HG02884 (cell line): ENCODE measurements at regions not wholly inside any gene's neighbourhood (a gene's known extent, or its start where the extent isn't known, plus 50 kb on each side); places are given as distances from the start of the nearest gene placed in this dataset.
"Not testable (repeated sequence)": the region's sequence is repeated elsewhere in the genome, so short reads cannot be mapped to it uniquely, and the experiment has no call there.

Experiments
- ATAC-seq: cut with Tn5 transposase; IDR thresholded peaks from one replicate; pipeline ENCODE4 v1.9.1; 2021; ENCODE audit warnings: mild to moderate bottlenecking, moderate library complexity; ENCODE audit not compliant: unreplicated experiment

GRCh38 chr12:17016116-17016864 lies 410.3 kb upstream of the LMO3 start:
- ATAC-seq: no peak

- no peak for ATAC-seq
Observed at GRCh38 chr12:17015501-17015900, 409.5 kb upstream of the LMO3 start.

- ATAC-seq: not testable (repeated sequence)
Observed at GRCh38 chr12:17007442-17008040, 401.6 kb upstream of the LMO3 start.

DNA sequence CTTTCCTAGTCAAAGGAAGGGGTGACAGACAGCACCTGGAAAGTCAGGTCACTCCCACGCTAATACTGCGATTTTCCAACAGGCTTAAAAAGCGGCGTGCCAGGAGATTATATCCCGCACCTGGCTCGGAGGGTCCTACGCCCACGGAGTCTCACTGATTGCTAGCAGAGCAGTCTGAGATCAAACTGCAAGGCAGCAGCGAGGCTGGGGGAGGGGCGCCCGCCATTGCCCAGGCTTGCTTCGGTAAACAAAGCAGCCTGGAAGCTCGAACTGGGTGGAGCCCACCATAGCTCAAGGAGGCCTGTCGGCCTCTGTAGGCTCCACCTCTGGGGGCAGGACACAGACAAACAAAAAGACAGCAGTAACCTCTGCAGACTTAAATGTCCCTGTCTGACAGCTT lies 392.6 kb upstream of the LMO3 start:
- ATAC-seq: not testable (repeated sequence)

DNA sequence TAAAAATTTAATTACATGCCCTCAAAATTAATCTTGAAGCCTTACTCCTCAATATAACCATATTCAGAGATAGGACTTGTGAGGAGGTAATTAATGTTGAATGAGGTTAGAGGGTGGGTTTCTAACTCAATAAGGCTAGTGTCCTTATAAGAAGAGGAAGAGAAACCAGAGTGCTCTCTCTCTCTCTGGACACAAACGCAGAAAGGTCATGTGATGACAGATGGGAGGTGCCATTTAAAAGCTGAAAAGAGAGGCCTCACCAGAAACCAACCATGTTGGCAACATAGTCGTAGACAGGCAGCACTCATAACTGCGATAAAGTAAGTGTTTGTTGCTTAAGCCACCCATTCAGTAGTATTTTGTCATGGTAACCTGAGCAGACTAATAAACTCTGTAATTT lies 378.5 kb upstream of the LMO3 start:
- no peak for ATAC-seq

- ATAC-seq: no peak
Observed at GRCh38 chr12:16972923-16973770, 367.2 kb upstream of the LMO3 start.

- no peak for ATAC-seq
Observed at GRCh38 chr12:16962889-16963288, 356.9 kb upstream of the LMO3 start.

- peak; percentile 50 for ATAC-seq
Observed at GRCh38 chr12:16955083-16955657, 349.2 kb upstream of the LMO3 start.

GRCh38 chr12:16949871-16950667 lies 344.1 kb upstream of the LMO3 start:
- no peak for ATAC-seq

DNA sequence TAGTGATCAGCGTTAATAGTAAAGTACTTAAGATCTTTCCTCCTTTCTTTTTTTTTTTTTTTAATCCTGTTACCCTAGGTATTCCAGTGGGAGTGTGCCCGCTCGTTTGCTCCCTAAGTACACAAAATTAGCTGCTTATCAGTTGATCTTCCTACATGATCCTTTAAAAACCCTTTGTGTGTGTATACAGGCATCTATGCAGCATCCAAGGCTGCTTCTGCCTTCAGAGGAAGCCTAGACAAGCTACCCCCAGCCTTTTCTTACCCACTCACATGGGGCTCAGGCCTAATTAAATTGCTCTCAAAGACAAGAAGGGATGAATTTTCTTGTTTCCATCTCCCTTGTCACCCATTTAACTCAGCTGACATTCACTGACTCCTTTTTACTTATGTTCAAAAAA lies 343.4 kb upstream of the LMO3 start:
- no peak for ATAC-seq

DNA sequence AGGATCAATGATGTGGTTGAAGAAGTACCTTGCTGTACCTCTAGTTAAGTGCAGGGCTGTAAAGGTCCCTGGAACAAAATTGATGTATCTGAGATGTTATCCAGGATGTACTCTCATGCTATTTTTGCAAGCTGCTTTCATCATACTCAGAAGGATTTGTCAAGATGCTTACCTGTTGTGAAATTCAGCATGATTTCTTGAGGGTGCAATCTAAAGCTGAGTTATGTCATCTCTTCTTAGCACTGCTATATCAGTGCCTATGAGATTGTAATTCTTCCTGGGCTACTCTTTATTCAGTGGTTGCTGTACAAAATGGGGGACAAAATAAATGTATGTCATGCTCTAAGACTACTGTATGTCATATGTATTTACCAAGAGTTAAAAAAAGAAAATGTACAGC lies 340.7 kb upstream of the LMO3 start:
- no peak for ATAC-seq

DNA sequence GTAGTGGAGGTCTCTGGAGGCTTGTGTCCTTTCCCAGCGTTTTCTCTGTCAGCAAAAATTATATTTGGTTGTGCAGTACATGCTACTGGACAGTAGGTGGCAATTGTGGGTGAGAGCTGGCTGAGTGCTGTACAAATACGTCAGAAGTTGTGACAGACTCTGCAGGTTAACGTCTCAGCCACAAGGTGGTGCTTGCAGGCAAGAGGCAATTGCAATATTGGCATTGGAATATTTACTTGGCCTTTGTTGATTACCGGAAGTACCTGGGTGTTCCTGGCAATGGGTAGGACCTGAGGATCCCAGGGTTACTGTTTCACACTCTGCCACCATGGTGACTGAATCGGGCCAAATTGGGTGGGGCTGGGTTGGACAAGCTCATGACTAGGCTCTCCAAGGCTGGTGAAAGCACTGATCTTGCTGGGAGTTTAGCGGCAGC lies 333.9 kb upstream of the LMO3 start:
- ATAC-seq: peak; percentile 100

GRCh38 chr12:16927259-16927658 lies 321.3 kb upstream of the LMO3 start:
- ATAC-seq: no peak

DNA sequence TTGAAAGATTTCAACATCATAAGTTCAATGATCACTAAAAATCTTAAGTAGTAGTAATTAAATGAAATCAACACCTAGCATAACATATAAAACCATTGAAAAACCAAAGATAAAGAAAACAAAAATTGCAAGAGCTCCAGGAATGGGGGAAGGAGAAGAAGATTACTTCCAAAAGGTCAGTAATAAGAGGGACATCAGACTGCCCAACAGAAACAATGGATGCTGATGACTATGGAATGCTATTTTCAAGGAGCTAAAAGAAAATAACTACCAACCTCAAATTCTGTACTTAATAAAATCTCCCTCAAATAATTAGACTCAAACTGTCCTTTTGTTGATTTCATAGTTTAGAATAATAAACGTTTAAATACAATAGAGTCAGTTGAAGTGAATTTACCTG lies 314.5 kb upstream of the LMO3 start:
- no peak for ATAC-seq

DNA sequence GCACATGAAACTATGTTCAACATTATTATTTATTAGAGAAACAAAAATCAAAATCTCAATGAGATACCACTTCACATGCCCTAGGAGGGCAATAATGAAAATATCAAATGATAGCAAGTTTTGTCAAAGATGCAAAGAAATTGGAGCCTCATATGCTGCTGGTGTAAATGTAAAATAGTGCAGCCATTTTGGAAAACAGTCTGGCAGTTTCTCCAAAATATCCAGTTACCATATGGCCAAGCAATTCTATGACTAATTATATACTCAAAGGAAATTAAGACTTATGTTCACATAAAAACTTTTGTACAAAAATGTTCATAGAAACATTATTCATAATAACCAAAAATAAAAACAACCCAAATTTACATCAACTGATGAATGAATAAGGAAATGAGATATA lies 313.6 kb upstream of the LMO3 start:
- ATAC-seq: no peak

- no peak for ATAC-seq
Observed at GRCh38 chr12:16914853-16915252, 308.9 kb upstream of the LMO3 start.

GRCh38 chr12:16913832-16914490 lies 308.0 kb upstream of the LMO3 start:
- no peak for ATAC-seq

GRCh38 chr12:16901946-16902345 lies 296.0 kb upstream of the LMO3 start:
- ATAC-seq: no peak

- ATAC-seq: no peak
Observed at GRCh38 chr12:16893426-16893825, 287.5 kb upstream of the LMO3 start.

- ATAC-seq: no peak
Observed at GRCh38 chr12:16891673-16892072, 285.7 kb upstream of the LMO3 start.
